Kidney (tissue), 13 donors: ENCODE measurements at regions not wholly inside any gene's neighbourhood (a gene's known extent, or its start where the extent isn't known, plus 50 kb on each side); places are given as distances from the start of the nearest gene placed in this dataset.

Source experiments
- DNase-seq, 5 donors: peaks; one replicate each; pipeline ENCODE4 v3.0.0-alpha.2; 2013 to 2020
- FAIRE-seq: peaks from 2 replicates; lab custom pipeline; 2012; peaks lifted over from hg19 to GRCh38; lab: Jason Lieb, UNC
- H3K27ac ChIP-seq, 2 donors: one replicate each; pipeline ENCODE4 v1.7.0; 2013; ENCODE audit warnings: low read depth in 2 of 2, low read length in 2 of 2, inconsistent platforms in 1 of 2
- H3K27me3 ChIP-seq: one replicate; pipeline ENCODE4 v1.7.1; 2013; ENCODE audit warnings: low read length, inconsistent platforms; ENCODE audit not compliant: control insufficient read depth, insufficient read depth
- H3K36me3 ChIP-seq, 3 donors: one replicate each; pipeline versions ENCODE4 v1.7.0 to v1.7.1; 2013; ENCODE audit warnings: low read length in 3 of 3, control low read depth in 1 of 3, inconsistent platforms in 1 of 3; ENCODE audit not compliant: insufficient read depth in 3 of 3, control insufficient read depth in 2 of 3
- H3K4me1 ChIP-seq, 3 donors: one replicate each; pipeline versions ENCODE4 v1.7.0 to v1.7.1; 2013; ENCODE audit warnings: low read length in 3 of 3, inconsistent platforms in 1 of 3, low read depth in 1 of 3; ENCODE audit not compliant: control insufficient read depth in 2 of 3, insufficient read depth in 2 of 3
- H3K4me3 ChIP-seq, 3 donors: one replicate each; pipeline versions ENCODE4 v1.7.0 to v1.8.1; 2013; ENCODE audit warnings: low read length in 3 of 3, control low read depth in 1 of 3, inconsistent platforms in 1 of 3
- H3K9ac ChIP-seq, 3 donors: one replicate each; pipeline versions ENCODE4 v1.7.0 to v1.7.1; 2013; ENCODE audit warnings: low read length in 3 of 3, control low read depth in 1 of 3, inconsistent platforms in 1 of 3
- H3K9me3 ChIP-seq, 3 donors: one replicate each; pipeline versions ENCODE4 v1.7.0 to v1.7.1; 2013; ENCODE audit warnings: low read length in 3 of 3, control low read depth in 1 of 3, inconsistent platforms in 1 of 3; ENCODE audit not compliant: control insufficient read depth in 2 of 3, insufficient read depth in 1 of 3
- intact Hi-C: fragments of 100-400 bp; cut with DNase I; formaldehyde crosslinking; loops from one replicate; pipeline ENCODE4 v1.11.1; 2022
- TF ChIP-seq, protein P1 (sequence below): IDR thresholded peaks from 3 replicates; pipeline ENCODE4 v1.5.1; 2012; ENCODE audit warnings: mild to moderate bottlenecking, moderate library complexity, borderline replicate concordance; ENCODE audit not compliant: insufficient read depth; ENCODE audit errors: extremely low read depth
- donor health status: control.
- donor health status: control.
- donor health status: control.
- donor health status: control.
- donor health status: control.
- donor health status: DM: yes; HTN: yes; CAD: no.
- donor health status: Normal renal cell carcinoma (clear cell type).

DNA sequence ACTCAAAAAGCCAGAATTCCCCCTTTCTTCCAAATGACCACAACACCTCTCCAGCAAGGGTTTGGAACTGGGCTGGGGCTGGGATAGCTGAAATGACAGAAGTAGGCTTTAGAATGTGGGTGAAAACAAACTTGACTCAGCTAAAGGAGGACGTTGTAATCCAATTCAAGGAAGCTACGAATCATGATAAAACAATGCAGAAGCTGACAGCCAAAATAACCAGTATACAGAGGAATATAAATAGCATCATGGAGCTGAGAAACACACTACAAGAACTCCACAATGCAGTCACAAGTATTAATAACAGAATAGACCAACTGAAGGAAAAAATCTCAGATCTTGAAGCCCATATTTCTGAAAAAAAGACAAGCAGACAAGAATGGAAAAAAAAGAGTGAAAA is 95.8 kb upstream of the TET2 start:
- intact Hi-C loops = no loop called here
- DNase-seq (no peak), FAIRE-seq (no peak)
- no peak overlapping the region for H3K27ac ChIP-seq
- TF ChIP-seq, protein P1, sequence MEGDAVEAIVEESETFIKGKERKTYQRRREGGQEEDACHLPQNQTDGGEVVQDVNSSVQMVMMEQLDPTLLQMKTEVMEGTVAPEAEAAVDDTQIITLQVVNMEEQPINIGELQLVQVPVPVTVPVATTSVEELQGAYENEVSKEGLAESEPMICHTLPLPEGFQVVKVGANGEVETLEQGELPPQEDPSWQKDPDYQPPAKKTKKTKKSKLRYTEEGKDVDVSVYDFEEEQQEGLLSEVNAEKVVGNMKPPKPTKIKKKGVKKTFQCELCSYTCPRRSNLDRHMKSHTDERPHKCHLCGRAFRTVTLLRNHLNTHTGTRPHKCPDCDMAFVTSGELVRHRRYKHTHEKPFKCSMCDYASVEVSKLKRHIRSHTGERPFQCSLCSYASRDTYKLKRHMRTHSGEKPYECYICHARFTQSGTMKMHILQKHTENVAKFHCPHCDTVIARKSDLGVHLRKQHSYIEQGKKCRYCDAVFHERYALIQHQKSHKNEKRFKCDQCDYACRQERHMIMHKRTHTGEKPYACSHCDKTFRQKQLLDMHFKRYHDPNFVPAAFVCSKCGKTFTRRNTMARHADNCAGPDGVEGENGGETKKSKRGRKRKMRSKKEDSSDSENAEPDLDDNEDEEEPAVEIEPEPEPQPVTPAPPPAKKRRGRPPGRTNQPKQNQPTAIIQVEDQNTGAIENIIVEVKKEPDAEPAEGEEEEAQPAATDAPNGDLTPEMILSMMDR = no peak
- H3K9me3 ChIP-seq = peaks cover 0 to 4% (median 0%) of the 10 kb centered on the region in 3 donors
- no peaks in the 10 kb centered on the region for H3K36me3 ChIP-seq
- H3K27me3 ChIP-seq = no peaks in the 10 kb centered on the region
- H3K4me3 ChIP-seq = no peak overlapping the region
- no peak overlapping the region for H3K9ac ChIP-seq
- H3K4me1 ChIP-seq = no peaks in the 10 kb centered on the region

DNA sequence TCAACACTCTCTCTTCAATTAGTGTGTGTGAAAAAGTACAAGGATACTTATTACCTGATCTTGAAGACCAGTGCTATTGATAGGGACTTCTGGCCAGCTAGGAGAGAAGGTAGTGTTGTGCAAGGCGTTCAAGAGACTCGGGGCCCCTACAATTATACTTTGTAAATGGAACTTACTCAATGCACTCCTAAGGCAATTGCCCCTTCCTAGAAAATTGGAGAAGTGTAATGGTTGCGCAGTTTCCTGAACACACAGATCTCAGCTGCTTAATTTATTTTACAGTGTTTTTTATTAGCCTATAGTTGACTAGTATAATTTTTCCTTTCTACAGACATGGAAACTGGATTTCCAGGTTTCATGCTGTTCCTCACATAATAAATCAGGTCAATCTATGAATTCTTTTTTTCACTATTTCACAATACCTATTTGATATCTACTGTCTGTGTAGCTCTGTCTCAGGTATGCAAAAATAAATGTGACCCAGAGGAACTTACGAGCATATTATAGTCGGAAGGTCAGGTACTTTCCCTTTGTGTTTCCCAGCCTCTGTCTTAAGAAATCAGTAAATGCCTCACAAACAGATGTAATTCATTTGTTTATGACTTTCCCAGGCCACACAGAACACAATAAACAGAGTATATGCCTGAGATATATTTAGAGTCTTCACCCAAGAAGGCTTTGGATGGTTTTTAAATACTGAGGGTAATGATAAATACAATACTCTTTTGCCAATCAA is 89.1 kb upstream of the TET2 start:
- intact Hi-C loops = no loop called here
- no peak for DNase-seq
- Histone ChIP-seq H3K4me3 (no peak overlapping the region), H3K27me3 (no peaks in the 10 kb centered on the region), H3K9ac (no peak overlapping the region), H3K9me3 (no peaks in the 10 kb centered on the region), H3K27ac (no peak overlapping the region), H3K36me3 (no peaks in the 10 kb centered on the region), H3K4me1 (no peaks in the 10 kb centered on the region)
- no peak for FAIRE-seq
- TF ChIP-seq, protein P1 = no peak

DNA sequence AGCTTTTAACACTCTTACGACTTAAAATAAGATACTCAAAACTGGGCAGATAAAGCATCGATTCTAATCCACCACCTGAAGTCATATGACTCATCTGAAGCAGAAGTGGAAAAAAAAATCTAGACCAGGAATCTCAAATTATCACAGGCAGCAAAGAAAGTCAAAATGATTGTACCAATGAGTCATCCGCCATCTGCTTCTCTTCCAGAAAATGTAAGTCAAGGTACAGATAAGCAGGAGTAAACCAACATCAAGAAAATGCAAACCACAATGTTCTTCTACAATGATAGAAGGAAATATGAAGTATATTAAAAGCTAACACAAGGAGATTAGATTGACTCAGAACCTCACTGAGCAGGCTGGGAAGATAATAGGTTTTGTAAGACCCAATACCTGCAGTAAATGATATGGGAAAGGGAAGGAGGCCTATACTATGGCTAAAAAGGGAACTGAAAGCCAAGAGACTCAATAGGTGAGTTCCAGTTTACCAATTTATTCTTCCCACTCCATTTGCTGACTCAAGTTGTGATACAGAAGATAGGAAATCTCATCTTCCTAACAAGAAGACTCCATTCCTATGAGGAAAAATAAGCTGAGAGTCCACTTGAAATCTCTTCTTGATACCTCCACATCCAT is 88.4 kb upstream of the TET2 start:
- Histone ChIP-seq H3K27ac (no peak overlapping the region), H3K9ac (no peak overlapping the region), H3K27me3 (no peaks in the 10 kb centered on the region), H3K4me3 (no peak overlapping the region), H3K9me3 (no peaks in the 10 kb centered on the region), H3K36me3 (no peaks in the 10 kb centered on the region), H3K4me1 (no peaks in the 10 kb centered on the region)
- DNase-seq (no peak), FAIRE-seq (no peak)
- intact Hi-C loops = no loop called here
- TF ChIP-seq, protein P1 = no peak
